Endothelial cell of umbilical vein (primary cell): ENCODE measurements at regions not wholly inside any gene's neighbourhood (a gene's known extent, or its start where the extent isn't known, plus 50 kb on each side); places are given as distances from the start of the nearest gene placed in this dataset.

Experiments used
- BruUV-seq: library from RNA; stranded (reverse); fragments of 400-500 nt; replicated peaks from 2 replicates; lab custom pipeline; 2021; lab: Mats Ljungman, UMichigan
- CTCF ChIA-PET: fragments of 300-600, 350-600 bp; sonication (Branson Sonifier 250); formaldehyde crosslinking; loops from one replicate; lab custom pipeline; 2021; ENCODE audit warnings: antibody characterized with exemption, inconsistent platforms; lab: Charles Lee
- POLR2A ChIA-PET: fragments of 300-600, 350-600 bp; sonication (Branson Sonifier 250); formaldehyde crosslinking; loops from one replicate; lab custom pipeline; 2021; ENCODE audit warnings: antibody characterized with exemption, inconsistent platforms; lab: Charles Lee
- DNase-seq: peaks from one replicate; pipeline ENCODE4 v3.0.0-alpha.2; 2011; ENCODE audit warnings: low read depth, low spot score
- FAIRE-seq: peaks from 2 replicates; lab custom pipeline; 2011; peaks lifted over from hg19 to GRCh38; lab: Jason Lieb, UNC
- H2AFZ ChIP-seq: 2 replicates; pipeline ENCODE4 v1.6.0; 2012; ENCODE audit warnings: low read depth, low read length, control low read depth, inconsistent platforms
- H3K27ac ChIP-seq: 2 replicates; pipeline ENCODE4 v1.5.1; 2011; ENCODE audit warnings: low read depth, mild to moderate bottlenecking, control low read depth, low read length, moderate library complexity; ENCODE audit not compliant: insufficient read depth
- H3K27me3 ChIP-seq, 2 experiments: 2 replicates each; pipeline versions ENCODE4 v1.6.0 to v1.6.1; 2011; ENCODE audit warnings: low read length in 2 of 2, mixed read lengths in 1 of 2; ENCODE audit not compliant: control insufficient read depth in 2 of 2, insufficient read depth in 2 of 2
- H3K36me3 ChIP-seq, 2 experiments: 2 replicates in 1 of 2; 3 replicates in 1 of 2; pipeline ENCODE4 v1.5.1; 2011; ENCODE audit warnings: low read length in 2 of 2, mild to moderate bottlenecking in 1 of 2, moderate library complexity in 1 of 2; ENCODE audit not compliant: control insufficient read depth in 2 of 2, insufficient read depth in 2 of 2; ENCODE audit errors: extremely low read depth in 1 of 2
- H3K4me1 ChIP-seq: 3 replicates; pipeline ENCODE4 v1.5.1; 2011; ENCODE audit warnings: mild to moderate bottlenecking, low read length; ENCODE audit not compliant: control insufficient read depth, insufficient read depth; ENCODE audit errors: extremely low read depth
- H3K4me2 ChIP-seq: 2 replicates; pipeline ENCODE4 v1.6.1; 2011; ENCODE audit warnings: low read length, control low read depth, mixed read lengths; ENCODE audit not compliant: insufficient read depth
- H3K4me3 ChIP-seq, 3 experiments: fragments of 200-600 bp in 1 of 3; sonication (generic), shearing (Covaris generic) in 1 of 3; replicated peaks in 1 of 3; 2 replicates each; pipeline ENCODE4 v1.5.1; 2011 to 2016; ENCODE audit warnings: control low read depth in 3 of 3, low read length in 3 of 3, mild to moderate bottlenecking in 2 of 3, inconsistent platforms in 1 of 3, low read depth in 1 of 3, moderate library complexity in 1 of 3; ENCODE audit not compliant: insufficient read depth in 1 of 3
- H3K79me2 ChIP-seq: 2 replicates; pipeline ENCODE4 v1.6.0; 2012; ENCODE audit warnings: low read length, inconsistent platforms; ENCODE audit not compliant: control insufficient read depth, insufficient read depth
- H3K9ac ChIP-seq: replicated peaks from 2 replicates; pipeline ENCODE3; 2011; ENCODE audit warnings: low read length, control low read depth; ENCODE audit not compliant: insufficient read depth; ENCODE audit errors: extremely low read depth
- H3K9me1 ChIP-seq: replicated peaks from 3 replicates; pipeline ENCODE4 v1.6.0; 2011; ENCODE audit warnings: mild to moderate bottlenecking, low read length; ENCODE audit not compliant: control insufficient read depth, insufficient read depth; ENCODE audit errors: extremely low read depth
- H3K9me3 ChIP-seq: replicated peaks from 2 replicates; pipeline ENCODE4 v1.5.1; 2012; ENCODE audit warnings: low read length, inconsistent platforms; ENCODE audit not compliant: control insufficient read depth, insufficient read depth
- H4K20me1 ChIP-seq: replicated peaks from 2 replicates; pipeline ENCODE3; 2011; ENCODE audit warnings: mild to moderate bottlenecking, low read length; ENCODE audit not compliant: control insufficient read depth, insufficient read depth; ENCODE audit errors: extremely low read depth
- EZH2 ChIP-seq: IDR thresholded peaks from 2 replicates; pipeline ENCODE4 v1.6.1; 2012; ENCODE audit warnings: borderline replicate concordance, low read depth, mild to moderate bottlenecking, moderate library complexity, low read length, inconsistent platforms; ENCODE audit not compliant: severe bottlenecking
- FOS ChIP-seq: IDR thresholded peaks from 2 replicates; pipeline ENCODE4 v1.6.1; 2011; ENCODE audit warnings: mild to moderate bottlenecking, low read length, moderate library complexity, borderline replicate concordance; ENCODE audit not compliant: insufficient read depth
- GATA2 ChIP-seq: IDR thresholded peaks from 2 replicates; pipeline ENCODE4 v1.7.0; 2011; ENCODE audit warnings: low read depth, mild to moderate bottlenecking, moderate library complexity, mixed read lengths, low read length; ENCODE audit not compliant: insufficient read length, insufficient read depth
- JUN ChIP-seq: IDR thresholded peaks from 2 replicates; pipeline ENCODE4 v1.6.1; 2011; ENCODE audit warnings: borderline replicate concordance, low read depth; ENCODE audit not compliant: insufficient read length, insufficient read depth
- MYC ChIP-seq: IDR thresholded peaks from one replicate; pipeline ENCODE4 v1.6.1; 2011; ENCODE audit warnings: mild to moderate bottlenecking, low read depth, low read length
- POLR2A ChIP-seq: IDR thresholded peaks from 2 replicates; pipeline ENCODE4 v1.6.1; 2012; ENCODE audit warnings: low read depth, mild to moderate bottlenecking, control low read depth, low read length
- POLR2AphosphoS5 ChIP-seq: IDR thresholded peaks from 2 replicates; pipeline ENCODE4 v1.6.1; 2012; ENCODE audit warnings: low read depth, mild to moderate bottlenecking, control low read depth, low read length, moderate library complexity; ENCODE audit not compliant: insufficient read depth
- dilution Hi-C: fragments of 300-500 bp; cut with MboI; formaldehyde crosslinking; loops from one replicate; pipeline ENCODE4 v1.15.0; 2019; ENCODE audit warnings: low sequenced_read_pairs; ENCODE audit not compliant: extremely low pct_ligation_motif_present
- intact Hi-C: fragments of 100-400 bp; cut with micrococcal nuclease; formaldehyde crosslinking; loops from one replicate; pipeline ENCODE4 v1.10.0; 2022
- TF ChIP-seq, protein P1 (sequence below), 2 donors: IDR thresholded peaks; 1 replicate in 1 of 2; 2 replicates in 1 of 2; pipeline ENCODE4 v1.5.1; 2011; ENCODE audit warnings: low read length in 2 of 2, mild to moderate bottlenecking in 2 of 2, moderate library complexity in 2 of 2, control low read depth in 1 of 2, inconsistent platforms in 1 of 2, low read depth in 1 of 2; ENCODE audit not compliant: insufficient read depth in 1 of 2; ENCODE audit errors: extremely low read depth in 1 of 2

DNA sequence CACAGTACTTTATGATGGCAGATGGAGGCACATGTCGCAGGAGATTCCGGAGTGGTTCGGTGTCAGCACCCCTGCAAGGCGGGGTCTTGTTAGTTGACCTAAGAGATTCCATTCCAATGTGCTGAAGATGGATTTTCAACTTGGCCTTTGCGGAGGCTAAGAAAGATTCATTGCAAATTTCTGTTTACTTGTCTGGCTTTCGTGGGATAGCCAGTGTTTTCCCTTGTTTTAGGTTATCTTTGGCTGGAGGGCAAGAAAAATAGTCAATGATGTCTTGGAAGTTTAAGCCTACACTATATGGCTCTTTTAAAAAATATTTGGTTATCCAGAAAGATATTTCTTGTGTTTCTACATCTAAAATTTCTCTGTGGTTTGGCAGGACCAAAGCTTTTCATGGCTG is 123.6 kb upstream of the PTCH1 start:
- Histone ChIP-seq H3K4me1 (no peaks in the 10 kb centered on the region), H3K27me3 (peaks cover 4 to 10% of the 10 kb centered on the region in 2 experiments), H3K9me1 (no peaks in the 10 kb centered on the region), H3K36me3 (no peaks in the 10 kb centered on the region), H3K4me3 (no peak overlapping the region), H3K9me3 (no peaks in the 10 kb centered on the region), H3K27ac (no peak overlapping the region), H3K79me2 (no peaks in the 10 kb centered on the region), H2AFZ (no peak overlapping the region), H4K20me1 (no peaks in the 10 kb centered on the region), H3K4me2 (no peak overlapping the region), H3K9ac (no peak overlapping the region)
- ChIA-PET POLR2A (no interaction called here), CTCF (no interaction called here)
- DNase-seq: no peak
- no peak for FAIRE-seq
- TF ChIP-seq, protein P1, sequence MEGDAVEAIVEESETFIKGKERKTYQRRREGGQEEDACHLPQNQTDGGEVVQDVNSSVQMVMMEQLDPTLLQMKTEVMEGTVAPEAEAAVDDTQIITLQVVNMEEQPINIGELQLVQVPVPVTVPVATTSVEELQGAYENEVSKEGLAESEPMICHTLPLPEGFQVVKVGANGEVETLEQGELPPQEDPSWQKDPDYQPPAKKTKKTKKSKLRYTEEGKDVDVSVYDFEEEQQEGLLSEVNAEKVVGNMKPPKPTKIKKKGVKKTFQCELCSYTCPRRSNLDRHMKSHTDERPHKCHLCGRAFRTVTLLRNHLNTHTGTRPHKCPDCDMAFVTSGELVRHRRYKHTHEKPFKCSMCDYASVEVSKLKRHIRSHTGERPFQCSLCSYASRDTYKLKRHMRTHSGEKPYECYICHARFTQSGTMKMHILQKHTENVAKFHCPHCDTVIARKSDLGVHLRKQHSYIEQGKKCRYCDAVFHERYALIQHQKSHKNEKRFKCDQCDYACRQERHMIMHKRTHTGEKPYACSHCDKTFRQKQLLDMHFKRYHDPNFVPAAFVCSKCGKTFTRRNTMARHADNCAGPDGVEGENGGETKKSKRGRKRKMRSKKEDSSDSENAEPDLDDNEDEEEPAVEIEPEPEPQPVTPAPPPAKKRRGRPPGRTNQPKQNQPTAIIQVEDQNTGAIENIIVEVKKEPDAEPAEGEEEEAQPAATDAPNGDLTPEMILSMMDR (IDR thresholded peaks at IDR 0.05; ENCODE audit: extremely low read depth in 1 of 2, insufficient read depth in 1 of 2, low read depth in 1 of 2, low read length in 2 of 2): no peak
- TF ChIP-seq EZH2: no peak
- TF ChIP-seq FOS: no peak
- TF ChIP-seq GATA2: no peak
- TF ChIP-seq POLR2AphosphoS5: no peak
- no peak for TF ChIP-seq POLR2A
- TF ChIP-seq JUN: no peak
- no peak for TF ChIP-seq MYC
- dilution Hi-C loops (no loop called here), intact Hi-C loops (no loop called here)
- BruUV-seq: no TSS peak
